Myocyte (in vitro differentiated cells): ENCODE measurements at regions not wholly inside any gene's neighbourhood (a gene's known extent, or its start where the extent isn't known, plus 50 kb on each side); places are given as distances from the start of the nearest gene placed in this dataset.
"Not testable (repeated sequence)": the region's sequence is repeated elsewhere in the genome, so short reads cannot be mapped to it uniquely, and the experiment has no call there.

Source experiments
- DNase-seq: peaks from one replicate; pipeline ENCODE4 v3.0.0-alpha.2; 2012; ENCODE audit warnings: low read depth

DNA sequence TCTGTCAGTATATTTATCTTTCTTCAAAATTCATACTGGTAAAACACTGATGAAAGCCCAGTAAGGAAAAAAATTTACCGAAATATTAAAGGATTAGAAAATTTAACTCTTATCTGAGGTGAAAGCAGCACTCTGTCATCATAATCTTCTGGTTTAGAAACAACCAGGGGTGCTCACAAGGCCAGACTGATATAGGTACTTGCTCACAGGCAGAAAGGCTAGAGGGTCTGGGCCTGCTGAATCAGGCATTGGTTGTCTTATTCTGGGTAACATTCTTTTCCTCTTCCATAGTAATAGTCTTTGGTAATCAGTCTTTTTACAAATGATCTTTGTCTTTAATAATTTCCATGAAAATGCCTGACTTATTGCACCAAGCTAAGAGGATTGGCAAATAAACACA, 221.4 kb upstream of the TFPI start:
- DNase-seq, result no peak

DNA sequence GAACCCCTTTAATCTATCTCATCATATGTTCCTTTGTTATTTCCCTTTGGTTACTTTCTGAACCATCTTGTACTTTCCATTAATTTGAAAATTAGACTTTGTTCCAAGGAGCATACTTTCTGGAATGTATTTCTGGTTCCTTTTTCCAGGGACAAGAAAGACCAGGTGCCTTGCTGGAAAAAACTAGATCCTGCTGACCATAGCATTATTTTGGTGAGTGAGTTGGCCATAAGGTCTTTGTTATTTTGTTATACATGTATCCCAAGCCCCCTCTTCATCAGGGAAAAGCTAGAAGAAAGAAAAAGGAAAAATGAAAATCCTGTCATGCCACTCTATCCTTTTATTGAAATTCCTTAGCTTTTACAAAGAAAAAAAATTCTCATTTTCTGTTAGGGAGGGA, 228.1 kb upstream of the TFPI start:
- DNase-seq, result no peak

DNA sequence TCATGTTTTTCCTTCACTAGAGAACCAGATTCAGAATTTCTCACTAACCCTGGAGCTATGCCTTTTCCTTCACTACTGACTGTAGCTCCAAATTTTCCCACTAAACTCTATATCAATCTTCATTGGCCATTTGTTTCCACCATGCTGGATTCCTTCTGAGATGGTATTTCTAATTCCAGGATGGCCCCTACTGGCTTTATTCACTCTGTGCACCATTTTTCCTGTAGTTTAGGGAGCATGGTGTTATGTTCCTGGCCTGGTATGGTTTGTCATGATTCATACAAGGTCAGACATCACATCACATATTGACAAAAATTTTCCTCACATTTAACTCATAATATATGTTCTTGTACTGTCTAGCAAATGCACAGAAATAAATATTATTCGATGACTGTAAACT, 229.2 kb upstream of the TFPI start:
- peak; percentile 4 for DNase-seq

DNA sequence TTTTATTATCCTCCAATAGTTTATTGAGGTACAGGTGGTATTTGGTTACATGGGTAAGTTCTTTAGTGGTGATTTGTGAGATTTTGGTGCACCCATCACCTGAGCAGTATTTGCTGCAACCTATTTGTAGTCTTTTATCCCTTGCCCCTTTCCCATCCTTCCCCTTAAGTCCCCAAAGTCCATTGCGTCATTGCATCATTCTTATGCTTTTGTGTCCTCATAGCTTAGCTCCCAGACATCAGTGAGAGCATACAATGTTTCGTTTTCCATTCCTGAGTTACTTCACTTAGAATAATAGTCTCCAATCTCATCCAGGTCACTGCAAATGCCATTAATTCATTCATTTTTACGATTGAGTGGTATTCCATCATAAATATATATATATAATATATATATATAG, 229.9 kb upstream of the TFPI start:
- DNase-seq, result not testable (repeated sequence)

DNA sequence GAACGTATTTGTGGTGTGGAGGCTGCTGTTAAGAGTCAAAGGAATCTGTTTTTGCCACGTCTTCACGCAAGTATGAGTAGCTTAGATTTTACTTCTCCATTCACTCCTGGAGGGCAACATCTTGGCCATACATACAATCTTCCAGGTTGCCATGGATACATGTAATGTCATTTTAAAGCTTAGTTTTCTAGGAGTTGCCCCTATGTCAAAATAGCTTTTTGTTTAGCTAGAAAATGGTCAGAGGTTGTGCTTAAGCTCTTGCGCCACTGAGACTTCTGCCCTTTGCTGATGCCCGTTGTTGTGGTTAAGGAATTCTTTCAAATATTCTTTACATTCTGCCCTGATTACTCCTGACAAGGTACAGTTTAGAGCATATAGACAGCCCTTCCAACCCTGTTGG, 245.4 kb upstream of the TFPI start:
- DNase-seq, result no peak

DNA sequence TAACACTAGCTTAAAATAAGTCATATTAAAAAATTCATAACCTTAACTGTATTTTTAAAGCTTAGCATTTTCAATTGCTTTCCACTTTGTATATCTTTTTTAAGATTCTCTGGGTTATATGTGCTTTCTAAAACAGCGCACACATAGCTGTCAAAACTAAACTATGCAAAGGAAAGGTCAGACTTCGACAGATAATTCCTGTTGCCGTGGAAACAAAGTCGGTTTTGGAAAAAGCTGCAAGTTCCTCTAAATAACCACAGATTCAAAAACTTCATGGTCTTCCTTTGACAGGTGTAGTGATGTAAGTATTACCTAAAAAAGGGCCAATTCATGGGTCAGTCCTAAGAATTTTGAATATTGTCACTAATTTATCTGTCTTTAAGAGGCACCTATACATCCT, 249.6 kb upstream of the TFPI start:
- no peak for DNase-seq

DNA sequence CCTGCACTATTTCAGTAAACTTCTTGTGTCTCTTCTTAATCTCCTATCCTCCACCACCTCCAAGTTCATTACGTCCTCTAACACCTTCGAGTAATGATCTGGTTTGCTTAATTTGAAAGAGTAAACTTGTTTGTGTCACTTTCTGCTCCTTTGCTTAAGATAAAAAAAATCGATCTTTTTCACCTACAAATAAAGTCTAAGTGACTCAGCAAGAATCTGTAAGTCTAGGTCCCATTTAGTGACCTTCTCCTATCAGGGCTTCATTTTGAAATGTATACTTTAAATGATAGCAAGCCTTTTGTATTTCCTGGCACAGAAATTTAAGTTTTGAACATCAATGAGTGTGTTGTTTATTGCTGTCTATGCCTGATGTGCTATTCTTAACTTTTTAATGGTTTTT, 260.9 kb upstream of the TFPI start:
- DNase-seq, result no peak

DNA sequence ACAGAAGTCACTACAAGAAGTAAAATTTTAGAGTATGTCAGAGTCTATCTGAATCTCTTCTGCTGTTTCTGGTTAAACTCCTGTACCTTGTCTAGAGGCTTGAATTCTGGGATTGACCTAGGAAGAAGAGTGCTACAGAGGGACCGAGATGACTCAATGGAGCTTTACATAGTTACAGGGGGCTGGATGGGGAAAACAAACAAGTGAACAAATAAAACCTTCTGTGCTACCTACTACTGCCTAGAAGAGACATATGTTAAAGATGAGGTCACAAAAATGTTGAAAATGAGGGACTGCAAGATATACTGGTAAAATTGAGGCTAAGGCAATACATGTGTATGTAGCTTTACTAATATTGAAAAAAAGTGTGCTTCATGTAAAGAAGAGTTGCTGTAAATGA, 265.4 kb upstream of the TFPI start:
- DNase-seq, result no peak

DNA sequence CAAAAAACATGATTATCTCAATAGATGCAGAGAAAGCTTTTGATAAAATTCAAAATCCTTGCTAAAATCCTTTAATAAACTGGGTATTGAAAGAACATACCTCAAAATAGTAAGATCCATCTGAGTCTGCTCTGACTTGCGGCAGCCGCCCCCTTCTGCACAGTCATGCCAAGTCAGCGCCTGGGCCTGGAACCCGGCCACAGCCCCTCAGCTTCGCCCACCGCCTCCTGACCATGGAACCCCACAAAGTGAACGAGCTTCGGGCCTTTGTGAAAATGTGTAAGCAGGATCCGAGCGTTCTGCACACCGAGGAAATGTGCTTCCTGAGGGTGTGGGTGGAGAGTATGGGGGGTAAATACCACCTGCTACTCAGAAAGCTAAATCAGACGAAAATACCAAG, 270.9 kb upstream of the TFPI start:
- no peak for DNase-seq

DNA sequence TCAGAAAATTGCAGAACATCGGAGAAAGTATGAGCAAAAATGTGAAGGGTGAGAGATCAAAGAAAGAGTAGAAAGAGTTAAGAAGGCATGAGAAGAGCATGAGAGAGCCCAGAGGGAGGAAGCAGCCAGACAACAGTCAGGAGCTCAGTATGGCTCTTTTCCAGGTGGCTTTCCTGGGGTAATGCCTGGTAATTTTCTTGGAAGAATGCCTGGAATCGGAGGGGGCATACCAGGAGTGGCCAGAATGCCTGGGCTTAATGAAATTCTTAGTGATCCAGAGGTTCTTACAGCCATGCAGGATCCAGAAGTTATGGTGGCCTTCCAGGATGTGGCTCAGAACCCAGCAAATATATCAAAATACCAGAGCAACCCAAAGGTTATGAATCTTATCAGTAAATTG, 271.8 kb upstream of the TFPI start:
- DNase-seq, result peak; percentile 58

DNA sequence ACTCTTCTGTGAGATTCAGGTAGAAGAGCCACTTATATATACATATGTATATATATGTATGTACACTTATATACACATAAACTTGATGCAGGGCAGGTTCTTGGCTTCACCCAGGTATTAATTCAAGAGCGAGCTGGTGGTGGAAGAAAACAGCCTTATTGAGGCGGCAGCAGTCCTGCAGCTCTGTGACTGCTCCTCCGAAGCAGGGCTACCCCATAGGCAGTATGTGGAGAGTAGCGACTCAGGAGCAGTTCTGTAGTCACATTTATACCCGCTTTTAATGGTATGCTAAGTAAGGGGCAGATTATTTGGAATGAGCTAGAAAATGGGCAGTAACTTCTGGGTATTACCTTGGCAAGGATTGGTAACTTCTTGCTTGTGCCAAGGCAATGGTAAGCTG, 280.6 kb upstream of the TFPI start:
- DNase-seq, result no peak

DNA sequence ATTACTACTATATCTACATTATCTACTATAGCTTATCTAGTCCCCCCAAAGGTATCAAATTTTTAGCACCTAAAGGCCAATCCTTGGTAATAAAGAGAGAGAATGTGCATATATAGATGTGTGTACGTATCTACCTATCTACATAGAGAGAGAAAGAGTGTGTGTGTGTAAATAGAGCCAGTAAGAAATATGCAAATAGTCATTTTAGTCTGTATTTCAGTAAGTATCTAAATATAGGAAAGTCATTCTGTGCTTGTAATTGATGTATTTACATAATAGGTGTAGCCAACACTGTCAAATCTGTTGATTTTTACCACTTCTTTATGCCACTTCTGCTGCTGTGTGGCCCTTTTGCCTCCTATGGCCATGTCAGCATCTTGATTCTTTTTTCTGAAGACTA, 284.5 kb upstream of the TFPI start:
- DNase-seq, result no peak

DNA sequence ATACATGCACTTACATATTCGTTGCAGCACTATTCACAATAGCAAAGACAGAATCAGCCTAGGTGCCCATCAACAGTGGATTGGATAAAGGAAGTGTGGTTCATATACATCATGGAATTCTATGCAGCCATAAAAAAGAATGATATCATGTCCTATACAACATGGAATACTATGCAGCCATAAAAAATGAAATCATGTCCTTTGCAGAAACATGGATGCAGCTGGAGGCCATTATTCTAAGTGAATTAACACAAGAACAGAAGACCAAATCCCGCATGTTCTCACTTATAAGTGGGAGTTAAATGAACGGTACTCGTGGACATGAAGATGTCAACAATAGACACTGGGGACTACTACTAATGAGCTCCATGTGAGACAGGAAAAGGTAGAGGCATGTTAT, 288.1 kb upstream of the TFPI start:
- DNase-seq, result no peak

DNA sequence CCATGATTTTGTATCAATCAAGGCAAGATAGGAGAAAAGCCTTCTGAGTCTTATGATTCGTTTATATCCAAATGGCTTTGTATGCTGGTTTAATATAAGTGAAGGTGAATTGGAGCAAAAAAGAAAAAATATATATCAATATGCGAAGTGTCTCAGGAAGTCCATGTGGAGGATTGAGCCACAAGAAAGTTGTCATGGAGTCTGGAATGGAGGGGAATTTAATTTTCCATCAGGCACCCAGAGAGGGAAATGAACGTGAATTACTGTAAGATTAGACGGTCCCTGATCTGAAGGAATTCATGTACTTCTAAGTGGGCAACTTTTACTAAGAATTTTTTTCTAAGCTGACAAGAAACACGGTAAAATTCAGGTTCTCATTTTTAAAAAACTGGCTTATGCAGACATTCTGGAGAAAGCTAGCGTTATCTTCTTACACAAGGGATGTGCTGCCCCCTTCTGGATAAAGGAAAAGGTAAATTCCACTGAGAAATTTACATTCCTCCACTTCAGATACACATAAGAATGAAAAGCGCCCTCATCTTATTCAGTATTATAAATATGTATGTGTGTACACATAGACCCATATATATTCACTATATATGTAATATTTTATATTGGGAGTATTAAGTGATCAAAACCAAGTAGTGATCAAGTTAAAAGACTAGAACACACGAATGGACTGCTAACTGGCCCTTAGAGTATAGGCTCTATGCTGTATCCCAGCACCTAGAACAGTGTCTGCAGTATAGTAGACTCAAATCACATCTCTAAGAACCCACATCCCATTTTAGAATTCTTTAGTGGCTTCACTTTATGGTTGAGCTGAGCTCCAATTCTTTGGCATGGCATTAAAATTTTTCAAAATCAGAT, 289.0 kb upstream of the TFPI start:
- peak; percentile 74 for DNase-seq

DNA sequence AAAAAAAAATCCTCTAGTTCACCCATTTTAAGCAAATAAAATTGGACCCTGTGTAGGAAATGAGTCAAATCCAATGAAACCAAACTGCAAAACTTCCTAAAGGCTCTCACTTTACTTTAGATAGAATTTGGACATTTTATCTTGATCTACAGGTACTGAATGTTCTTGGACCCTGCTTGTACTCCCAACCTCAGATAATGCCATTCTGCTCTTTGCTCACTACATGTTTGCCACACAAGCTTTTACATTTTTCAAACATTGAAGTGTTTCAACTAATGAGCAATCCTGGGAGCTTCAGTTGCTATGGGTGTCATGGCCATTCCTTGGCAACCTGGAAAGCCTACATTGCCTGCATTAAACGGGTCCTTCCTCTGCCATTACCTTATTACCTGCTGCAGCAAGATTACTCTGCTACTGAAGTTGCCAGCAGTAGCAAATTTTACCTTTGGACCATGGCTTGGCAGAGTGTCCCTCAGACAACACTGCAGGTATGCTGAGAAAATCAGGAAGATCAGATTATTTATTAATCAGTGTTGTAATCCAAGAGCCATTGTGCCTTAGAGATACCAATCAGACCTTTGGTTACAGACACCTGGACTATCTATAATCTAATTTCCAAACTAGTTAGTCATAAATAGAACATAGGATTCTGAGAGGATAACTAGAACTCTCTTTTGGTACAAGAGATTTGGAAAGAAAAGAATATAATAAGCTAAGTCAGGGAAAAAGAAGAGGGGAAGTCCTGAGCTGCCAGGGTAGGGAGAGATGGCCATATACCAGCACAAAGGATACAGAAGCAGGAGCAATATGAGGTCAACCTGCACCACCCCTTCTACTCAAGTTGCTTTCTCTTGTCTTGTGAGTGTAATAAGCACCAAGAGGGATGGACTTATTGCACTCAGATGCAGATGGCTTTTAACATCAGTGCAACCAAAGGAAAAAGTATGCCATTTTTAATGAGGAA, 293.3 kb upstream of the TFPI start:
- no peak for DNase-seq

DNA sequence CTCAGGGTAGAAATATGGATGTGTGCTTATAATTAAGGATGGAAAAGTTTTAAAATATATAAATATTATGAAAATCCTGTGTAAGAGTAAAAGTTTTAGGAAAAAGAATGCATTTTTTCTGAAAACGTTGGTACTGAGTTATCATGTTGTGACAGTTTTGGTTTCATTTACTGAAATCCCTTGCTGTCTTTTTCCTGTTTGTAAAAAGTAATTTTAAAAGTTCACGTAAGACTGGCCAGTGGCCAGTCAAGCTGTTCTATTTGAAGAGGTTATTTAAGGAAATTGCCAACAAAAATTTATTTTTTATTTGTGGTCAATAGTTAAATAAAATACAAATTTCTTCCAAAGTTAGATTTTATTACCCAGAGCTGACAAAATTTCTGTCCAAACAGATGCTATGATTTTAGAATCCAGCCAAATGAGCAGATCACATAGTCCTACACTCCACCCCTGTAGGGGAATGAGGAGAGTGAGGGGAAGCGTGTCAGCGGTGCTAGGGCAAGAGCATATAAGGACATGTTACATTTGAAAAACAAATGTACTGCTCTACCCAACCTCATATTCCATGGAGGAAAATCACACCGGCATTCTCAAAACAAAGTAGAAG, 297.8 kb upstream of the TFPI start:
- no peak for DNase-seq

DNA sequence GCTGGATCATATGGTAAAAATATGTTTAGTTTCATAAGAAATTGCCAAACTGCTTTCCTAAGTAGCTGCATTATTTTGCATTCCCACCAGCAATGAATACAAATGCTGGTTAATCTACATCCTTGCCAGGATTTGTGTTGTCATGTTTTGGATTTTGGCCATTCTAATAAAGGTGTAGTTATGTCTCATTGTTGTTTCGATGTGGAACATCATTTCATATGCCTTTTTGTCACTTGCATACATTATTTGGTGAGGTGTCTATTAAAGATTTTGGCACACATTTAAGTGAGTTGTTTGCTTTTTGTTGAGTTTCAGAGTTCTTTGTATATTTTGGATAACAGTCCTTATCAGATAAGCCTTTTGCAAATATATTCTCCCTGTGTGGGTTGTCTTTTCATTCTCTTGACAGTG, 299.2 kb upstream of the TFPI start:
- no peak for DNase-seq

DNA sequence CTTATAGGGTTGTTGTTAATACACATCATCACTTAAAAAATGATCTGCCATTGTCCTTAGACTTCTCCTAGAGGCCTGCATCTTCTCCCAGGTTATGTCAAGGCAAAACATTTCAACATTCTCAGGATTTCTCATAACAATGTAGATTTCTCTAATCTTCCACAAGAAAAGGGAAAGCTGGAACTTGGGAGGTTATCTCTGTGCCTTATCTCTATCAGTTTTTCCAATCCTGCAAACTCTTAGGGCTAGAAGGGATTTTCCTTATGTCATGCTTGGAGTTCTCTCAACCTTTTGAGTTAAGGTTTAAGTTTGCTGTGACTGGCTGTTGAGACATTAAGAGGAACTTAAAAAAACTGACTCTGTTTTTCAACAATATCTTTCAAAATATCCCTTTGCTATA, 300.6 kb upstream of the TFPI start:
- no peak for DNase-seq

DNA sequence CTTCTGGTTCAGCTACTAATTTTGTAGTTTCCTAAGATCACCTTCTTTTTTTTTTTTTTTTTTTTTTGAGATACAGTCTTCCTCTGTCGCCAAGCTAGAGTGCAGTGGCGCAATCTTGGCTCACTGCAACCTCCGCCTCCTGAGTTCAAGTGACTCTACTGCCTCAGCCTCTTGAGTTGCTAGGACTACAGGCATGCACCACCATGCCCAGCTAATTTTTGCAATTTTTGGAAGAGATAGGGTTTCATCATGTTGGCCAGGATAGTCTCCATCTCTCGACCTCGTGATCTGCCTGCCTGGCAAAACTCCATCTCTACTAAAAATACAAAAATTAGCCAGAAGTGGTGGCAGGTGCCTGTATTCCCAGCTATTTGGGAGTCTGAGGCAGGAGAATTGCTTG, 301.5 kb upstream of the TFPI start:
- DNase-seq, result no peak

DNA sequence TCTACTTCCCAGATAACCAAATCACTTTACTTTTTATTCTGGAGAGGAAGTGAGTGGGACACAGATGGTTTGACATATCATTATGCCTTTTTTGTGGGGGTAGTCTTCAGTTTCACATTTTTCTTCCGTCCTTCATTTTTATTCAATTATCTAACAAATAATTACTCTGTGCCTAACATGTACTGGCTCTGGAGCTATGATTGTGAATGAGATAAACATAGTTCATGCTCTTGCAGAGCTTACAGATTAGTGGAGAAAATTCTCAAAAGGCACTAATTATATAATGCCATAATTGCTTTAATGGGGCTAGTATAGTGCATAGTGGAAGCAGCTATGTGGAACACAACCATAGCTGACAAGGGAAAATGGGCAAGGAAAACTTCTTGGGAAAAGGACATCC, 303.6 kb upstream of the TFPI start:
- DNase-seq, result no peak

DNA sequence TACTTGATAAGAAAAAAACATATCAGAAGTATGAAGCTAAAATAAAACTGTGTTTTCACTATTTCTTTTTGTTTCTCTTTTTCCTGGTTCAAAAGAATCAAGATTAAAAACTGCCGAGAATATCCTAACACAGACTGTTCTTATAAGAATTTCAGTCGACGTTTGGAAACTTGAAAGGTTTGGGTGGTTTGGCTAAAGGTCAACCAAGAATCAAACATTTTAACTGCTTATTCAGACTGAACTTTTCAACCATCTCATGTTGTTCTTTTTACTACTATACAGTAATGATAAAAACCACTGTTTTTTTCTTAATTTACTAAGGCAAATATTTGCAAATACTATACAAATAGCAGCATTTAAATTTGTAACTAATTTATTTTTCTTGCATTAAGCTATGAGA, 308.5 kb upstream of the TFPI start:
- DNase-seq, result no peak

DNA sequence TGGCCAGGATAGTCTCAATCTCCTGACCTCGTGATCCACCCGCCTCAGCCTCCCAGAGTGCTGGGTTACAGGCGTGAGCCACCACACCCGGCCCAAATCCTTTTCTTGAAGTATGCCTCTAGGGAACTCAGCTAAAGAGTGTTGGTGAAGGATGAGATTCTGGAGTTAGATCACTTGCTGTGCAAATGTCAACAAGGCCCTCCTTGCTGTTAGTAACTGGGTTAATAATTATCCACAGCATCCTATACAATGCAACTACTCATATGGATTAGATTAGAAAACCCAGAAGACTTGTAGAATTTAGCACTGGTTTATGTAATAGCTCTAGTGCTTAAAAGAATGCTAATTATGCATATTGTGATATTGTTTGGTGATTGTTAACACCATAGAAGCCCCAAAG, 310.8 kb upstream of the TFPI start:
- no peak for DNase-seq
